ENCODE measurements at regions not wholly inside any gene's neighbourhood (a gene's known extent, or its start where the extent isn't known, plus 50 kb on each side); places are given as distances from the start of the nearest gene placed in this dataset.
"Not testable (repeated sequence)": the region's sequence is repeated elsewhere in the genome, so short reads cannot be mapped to it uniquely, and the experiment has no call there.

- DNase-seq = no peak
Observed at GRCh38 chr21:28579986-28580550, 412.6 kb downstream of the LTN1 start.

- no peak for DNase-seq
Observed at GRCh38 chr21:28568692-28569091, 424.0 kb downstream of the LTN1 start.

DNA sequence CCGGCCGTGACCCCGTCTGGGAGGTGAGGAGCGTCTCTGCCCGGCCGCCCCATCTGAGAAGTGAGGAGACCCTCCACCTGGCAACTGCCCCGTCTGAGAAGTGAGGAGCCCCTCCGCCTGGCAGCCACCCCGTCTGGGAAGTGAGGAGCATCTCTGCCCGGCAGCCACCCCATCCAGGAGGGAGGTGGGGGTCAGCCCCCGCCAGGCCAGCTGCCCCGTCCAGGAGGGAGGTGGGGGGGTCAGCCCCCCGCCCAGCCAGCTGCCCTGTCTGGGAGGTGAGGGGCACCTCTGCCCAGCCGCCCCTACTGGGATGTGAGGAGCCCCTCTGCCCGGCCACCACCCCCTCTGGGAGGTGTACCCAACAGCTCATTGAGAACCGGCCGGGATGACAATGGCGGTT is 428.7 kb downstream of the LTN1 start:
- DNase-seq = not testable (repeated sequence)

- DNase-seq = no peak
Observed at GRCh38 chr21:28561772-28562171, 430.9 kb downstream of the LTN1 start.

GRCh38 chr21:28554660-28555475 is 437.8 kb downstream of the LTN1 start:
- no peak for DNase-seq

DNA sequence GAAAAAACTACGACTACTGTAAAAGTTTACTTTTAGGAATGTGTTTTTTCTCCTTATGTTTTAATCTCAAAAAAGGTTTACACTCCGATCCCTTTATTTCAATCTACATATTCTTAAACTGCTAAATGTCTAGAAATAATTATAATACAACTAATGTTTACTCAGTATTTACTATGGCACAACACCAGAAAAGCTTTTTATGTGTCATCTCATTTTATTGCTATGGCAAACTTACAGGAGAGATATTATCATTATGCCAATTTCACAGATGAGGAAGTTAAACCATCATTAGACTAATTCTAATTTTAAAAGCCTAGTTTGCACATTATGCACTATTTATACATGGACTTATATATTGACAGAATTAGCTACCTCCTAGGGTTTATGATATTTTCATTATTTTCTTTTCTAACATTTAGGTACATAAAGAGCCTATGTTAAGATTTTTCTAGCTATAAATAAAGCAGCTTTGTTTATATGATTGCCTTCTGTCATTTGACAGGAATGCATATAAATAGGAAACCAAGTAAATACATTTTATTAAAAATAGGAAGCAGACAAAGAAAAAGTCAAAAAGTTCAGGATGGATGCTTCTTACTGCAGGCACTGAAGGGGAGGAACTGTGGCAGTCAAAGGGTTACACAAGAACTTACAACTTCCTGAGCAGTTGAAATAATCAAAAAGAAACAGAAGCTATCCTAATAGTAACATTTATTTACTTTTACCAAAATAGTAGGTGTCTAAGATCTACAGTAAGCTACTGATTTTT is 442.4 kb downstream of the LTN1 start:
- no peak for DNase-seq

- DNase-seq = no peak
Observed at GRCh38 chr21:28548291-28548690, 444.4 kb downstream of the LTN1 start.

DNA sequence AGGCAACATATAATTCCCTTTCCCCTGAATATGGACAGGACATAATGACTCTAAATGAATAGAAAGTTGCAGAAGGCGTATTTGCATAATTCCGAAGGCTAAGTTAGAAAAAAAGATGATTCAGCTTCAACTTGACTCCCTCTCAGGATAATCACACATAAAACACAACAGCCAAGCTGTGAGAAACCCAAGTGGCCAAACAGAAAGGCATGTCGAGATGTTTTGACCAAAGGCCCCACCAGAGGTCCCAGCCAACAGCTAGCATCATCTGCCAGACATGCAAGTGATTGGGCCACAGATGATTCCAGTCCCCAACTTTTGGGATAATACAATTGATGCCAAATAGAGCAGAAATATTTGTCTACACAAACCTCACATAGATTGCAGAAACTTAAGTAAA is 444.9 kb downstream of the LTN1 start:
- DNase-seq = no peak

- no peak for DNase-seq
Observed at GRCh38 chr21:28543975-28544374, 448.7 kb downstream of the LTN1 start.

DNA sequence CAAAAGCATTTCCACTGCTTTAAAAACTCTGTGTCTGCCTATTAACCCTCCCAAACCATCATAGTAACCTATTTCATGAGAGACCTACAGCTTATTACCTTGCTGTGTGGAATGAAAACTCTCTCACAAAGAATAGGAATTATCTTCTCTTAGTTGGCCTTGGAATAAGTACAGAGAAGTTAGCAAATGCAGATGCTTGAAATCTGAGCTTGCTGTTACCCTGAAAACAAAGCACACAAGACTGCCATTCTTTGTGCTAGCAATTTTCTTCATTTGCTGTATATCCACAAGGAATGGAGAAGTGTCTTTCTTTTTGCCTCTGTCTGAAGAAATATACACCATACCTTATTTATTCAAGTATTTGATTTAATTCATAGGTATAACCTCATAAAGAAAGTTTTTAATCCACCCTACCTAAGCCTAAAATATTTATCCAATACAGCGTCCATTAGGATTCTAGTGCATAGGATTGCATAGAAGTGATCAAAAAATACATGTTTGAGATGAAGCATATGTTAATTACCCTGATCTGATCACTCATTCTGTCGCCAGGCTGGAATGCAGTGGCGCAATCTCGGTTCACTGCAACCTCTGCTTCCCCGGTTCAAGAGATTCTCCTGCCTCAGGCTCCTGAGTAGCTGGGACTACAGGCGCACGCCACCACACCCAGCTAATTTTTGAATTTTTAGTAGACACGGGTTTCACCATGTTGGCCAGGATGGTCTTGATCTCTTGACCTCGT is 451.1 kb downstream of the LTN1 start:
- no peak for DNase-seq

DNA sequence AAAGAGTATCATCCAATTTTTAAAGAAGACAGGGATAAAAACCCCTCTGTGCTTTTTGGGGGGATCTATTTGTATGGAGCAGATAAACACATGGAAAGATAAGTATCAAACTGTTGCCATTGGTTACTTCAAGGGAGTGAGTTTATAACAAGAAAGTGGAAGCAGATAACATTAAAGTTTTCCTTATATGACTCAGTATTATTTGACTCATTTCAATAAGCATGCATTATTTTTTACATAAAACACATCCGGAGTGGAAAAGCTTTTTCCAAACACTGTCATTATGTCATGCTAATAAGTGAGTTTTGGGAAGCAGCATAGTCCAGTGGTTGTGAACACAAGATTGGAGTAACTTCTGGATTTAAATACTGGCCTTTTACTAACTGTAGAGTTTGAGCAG is 452.2 kb downstream of the LTN1 start:
- DNase-seq = no peak

DNA sequence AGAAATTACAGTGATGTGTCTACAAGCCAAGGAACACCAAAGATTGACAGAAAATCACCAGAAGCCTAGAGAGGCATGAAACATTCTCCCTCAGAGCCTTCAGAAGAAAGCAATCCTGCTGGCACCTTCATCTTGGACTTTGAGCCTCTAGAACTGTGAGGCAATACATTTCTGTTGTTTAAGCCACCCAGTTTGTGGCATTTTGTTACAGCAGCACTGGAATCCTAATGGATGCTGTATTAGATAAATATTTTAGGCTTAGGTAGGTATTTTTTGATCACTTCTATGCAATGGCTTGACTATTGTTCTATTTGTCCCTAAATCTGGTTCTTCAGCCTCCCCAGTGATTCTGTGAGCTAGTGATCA is 453.1 kb downstream of the LTN1 start:
- DNase-seq = no peak

- no peak for DNase-seq
Observed at GRCh38 chr21:28538987-28539622, 453.6 kb downstream of the LTN1 start.

- no peak for DNase-seq
Observed at GRCh38 chr21:28537371-28538079, 455.2 kb downstream of the LTN1 start.

DNA sequence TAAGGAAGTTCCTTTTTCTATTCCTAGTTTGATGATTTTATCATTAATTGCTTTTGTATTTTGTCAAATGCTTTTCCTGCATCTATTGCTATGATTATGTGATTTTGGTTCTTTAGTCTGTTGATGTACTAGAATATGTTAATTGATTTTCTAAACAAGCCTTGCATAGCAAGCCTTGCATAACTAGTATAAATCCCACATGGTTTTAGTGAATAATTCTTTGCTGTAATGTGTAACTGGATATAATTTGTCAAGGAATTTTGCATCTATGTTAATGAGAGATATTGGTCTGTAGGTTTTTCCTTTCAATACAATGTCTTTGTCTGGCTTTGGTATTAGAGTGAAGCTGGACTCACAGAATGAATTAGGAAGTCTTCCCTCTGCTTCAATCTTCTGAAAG is 460.2 kb downstream of the LTN1 start:
- DNase-seq = no peak

DNA sequence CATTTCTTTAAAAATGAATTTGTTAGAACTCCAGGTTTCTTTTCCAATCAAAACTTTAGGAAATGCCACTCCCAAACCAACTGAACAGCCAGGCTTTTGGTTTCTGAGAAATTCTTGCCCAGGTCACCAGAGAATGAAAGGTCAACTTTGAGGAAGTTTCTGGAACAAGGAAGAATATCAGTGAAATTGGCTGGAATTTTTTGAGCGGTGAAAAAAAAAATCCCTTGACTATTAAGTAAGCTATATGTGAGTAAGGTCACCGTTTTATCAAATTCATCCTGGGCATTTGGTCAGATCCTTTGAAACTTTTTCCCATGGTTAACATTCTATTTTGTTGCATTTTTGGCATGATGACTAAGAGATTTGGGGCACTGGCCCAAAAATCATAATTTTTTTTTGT is 469.3 kb downstream of the LTN1 start:
- no peak for DNase-seq

- DNase-seq = no peak
Observed at GRCh38 chr21:28522014-28522799, 470.5 kb downstream of the LTN1 start.

GRCh38 chr21:28518630-28519029 is 474.0 kb downstream of the LTN1 start:
- DNase-seq = no peak

GRCh38 chr21:28516991-28517592 is 475.6 kb downstream of the LTN1 start:
- no peak for DNase-seq

- no peak for DNase-seq
Observed at GRCh38 chr21:28516021-28516420, 476.7 kb downstream of the LTN1 start.

GRCh38 chr21:28513428-28513827 is 479.2 kb downstream of the LTN1 start:
- DNase-seq = no peak
